T-helper 22 cell (primary cell): ENCODE measurements at regions not wholly inside any gene's neighbourhood (a gene's known extent, or its start where the extent isn't known, plus 50 kb on each side); places are given as distances from the start of the nearest gene placed in this dataset.

Experiments used
- DNase-seq: peaks from one replicate; pipeline ENCODE4 v3.0.0-alpha.2; 2020; ENCODE audit warnings: low read depth

DNA sequence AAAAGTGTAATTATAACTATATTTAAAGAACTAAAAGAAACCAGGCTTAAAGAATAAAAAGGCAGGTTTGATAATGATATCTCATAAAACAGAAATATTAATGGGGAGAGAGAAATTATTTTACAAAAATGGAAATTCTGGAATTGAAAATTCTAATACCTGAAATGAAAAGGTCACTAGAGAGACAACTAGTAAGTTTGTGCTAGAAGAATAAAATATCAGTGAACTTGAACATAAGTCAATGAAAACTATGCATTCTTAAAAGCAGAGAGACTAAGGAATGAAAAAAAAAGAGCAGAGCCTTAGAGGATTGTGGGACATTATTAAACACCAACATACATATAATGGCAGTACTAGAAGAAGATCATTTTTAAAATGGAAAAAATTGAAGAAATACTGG lies 1475.0 kb upstream of the ZEB2 start:
- DNase-seq: no peak

DNA sequence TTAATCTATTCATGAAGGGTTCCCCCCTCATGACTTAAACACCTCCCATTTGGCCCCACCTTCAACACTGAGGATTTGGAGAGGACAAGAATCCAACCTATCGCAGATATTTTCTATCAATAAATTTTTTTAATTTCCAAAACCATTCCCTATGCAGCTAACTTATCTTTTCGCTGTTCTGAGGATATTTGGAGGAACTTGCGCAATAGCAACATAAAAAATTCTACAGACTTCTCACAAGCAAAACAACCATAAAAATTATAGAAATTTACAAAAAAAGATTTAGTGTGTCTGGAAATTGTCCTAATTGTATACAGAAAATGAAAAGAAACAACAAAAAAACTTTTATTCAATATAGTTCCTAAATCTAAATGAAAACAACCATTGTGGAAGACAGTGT lies 1472.7 kb upstream of the ZEB2 start:
- DNase-seq: no peak

DNA sequence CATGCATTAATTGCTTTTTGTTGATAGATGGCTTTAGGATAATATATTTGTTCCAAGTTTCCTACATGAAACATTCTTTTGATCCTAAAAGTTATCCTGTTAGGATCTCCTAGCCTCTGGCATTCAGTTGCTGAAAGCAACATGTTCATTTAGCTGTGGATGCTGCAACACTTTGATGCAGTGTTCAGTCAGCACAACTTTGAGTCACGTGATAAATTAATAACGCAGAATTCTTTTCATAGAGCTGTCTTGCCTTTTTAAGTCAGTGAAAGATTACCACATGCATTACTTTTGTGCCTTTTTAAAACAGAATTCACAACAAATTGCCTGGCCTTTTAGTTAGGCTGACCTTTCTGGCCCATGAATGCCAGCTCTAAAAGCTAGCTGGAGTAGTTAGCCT lies 1467.9 kb upstream of the ZEB2 start:
- no peak for DNase-seq

DNA sequence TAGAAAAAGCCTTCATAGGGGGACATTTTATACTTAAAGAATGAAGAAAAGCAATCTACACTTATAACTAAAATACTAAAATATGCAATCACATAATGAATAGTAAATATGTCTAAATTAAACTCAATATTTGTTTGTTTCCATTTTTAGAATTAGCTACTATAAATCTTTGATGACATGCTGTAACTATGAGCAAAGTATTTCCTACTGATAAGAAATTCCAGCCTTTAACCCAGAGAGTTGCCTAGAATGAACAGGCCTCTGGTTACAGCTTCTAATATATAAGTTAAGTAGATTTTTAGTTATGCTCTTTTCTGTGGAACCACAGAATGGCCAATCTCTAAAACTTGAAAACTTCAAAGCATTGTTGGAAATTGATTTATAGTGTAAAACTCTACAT lies 1465.6 kb upstream of the ZEB2 start:
- DNase-seq: no peak

DNA sequence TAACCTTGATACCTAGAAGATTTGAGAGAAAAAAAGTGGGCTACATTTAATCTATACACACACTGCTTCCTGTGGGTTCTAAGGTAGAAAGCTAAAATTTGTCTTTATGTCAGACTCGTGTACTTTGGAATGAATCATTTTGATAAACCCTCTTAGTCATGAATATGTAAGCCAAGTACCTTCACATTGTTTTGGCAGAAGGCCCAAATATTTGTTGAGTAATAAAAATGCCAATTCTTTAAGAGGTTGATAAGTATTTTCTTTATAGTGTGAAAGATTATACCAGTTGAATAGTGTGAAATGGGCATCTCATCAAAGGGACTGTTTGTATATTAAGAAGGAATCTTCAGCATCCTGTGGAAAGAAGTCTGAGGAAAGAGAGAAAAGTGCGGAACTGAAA lies 1464.7 kb upstream of the ZEB2 start:
- DNase-seq: no peak

DNA sequence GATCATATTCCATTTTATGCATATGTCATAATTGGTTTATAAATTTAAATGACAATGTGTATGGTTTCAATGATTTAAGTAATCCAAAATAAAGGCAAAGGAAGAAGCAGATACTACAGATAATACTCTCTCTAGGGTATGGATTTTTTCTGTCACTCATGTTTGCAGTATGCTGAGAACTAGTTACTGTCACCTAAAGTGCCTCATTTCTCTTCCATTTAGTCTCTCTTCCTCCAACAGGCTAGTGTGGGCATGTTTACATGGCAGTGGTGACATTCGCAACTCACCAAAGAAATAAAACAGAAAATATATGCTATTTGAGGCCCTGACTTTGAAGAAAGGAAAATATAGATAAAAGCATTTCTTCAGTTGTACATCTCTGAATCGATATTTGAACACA lies 1460.4 kb upstream of the ZEB2 start:
- no peak for DNase-seq

DNA sequence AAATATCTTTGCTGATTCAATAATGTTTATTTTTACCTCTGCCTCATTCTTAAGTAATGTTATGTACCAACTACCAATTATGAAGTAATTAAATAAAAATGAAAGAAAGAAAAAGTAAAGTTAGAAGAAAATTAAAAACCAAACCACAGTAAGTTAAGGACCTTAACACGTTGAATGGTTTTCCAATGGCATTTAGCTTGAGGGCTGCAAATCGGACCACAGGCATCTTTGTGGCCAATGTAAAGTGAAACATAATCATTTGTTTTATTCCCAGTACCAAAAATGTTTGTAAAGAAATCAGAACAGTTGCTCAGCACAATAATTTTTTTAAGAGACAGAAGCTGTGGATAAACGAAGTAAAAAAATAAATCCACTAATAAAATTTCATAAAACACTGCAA lies 1455.5 kb upstream of the ZEB2 start:
- no peak for DNase-seq

DNA sequence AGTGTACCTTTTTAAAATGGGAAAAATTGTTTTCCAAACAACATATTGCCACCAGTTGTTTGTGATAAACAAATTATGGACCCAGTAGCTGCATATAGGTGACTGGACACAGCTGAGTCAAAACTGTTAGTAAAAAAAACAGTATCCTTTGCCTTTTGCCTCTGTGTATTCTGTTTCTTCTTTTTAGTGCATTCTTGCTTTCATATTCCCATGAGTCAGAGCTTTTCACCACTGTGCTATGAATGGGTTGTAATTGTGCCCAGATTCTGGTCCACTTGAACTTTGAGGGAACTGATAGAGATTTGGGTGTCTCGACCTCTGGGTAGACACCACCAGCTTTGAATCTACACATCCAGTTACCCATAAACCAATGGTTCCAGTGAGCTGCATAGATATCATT lies 1441.9 kb upstream of the ZEB2 start:
- DNase-seq: no peak

DNA sequence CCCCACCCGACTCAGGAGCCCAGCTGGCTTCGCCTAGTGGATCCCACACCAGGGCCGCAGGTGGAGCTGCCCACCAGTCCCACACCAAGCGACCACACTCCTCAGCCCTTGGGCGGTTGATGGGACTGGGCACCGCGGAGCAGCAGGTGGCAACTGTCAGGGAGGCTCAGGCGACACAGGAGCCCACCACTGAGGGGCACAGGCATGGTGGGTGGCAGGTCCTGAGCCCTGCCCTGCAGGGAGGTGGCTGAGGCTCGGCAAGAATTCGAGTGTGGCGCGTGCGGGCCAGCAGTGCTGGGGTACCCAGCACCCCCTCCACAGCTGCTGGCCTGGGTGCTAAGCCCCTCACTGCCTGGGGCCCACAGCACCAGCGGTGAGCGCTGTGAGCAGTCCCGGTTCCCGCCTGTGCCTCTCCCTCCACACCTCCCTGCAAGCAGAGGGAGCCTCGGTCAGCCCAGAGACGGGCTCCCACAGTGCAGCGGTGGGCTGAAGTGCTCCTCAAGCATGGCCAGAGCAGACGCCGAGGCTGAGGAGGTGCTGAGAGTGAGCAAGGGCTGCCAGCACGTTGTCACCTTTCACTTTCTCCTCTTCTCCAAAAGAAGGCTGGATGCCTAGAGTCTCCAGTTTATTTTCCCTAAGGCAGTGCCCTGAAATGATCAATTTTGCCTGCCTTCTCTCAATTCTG lies 1440.7 kb upstream of the ZEB2 start:
- DNase-seq: no peak

DNA sequence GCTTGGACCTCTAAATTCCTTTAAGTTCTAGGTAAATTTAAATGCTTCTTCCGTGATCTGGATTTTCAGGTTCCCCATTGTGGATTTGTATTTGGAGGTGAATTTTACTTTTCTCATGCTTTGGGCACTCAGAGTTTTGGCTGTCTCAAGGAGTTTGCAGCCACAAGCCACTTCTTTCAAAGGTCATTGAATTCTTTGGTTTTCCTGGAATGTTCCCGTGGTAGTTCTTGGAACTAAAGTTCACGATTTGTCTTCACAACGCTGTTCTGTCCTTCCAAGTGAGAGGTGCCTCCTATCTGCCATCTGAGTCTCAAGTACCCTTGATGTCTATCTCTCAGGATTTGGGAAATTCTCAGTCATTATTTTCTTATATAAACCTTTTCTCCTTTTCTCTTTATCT lies 1438.7 kb upstream of the ZEB2 start:
- no peak for DNase-seq

DNA sequence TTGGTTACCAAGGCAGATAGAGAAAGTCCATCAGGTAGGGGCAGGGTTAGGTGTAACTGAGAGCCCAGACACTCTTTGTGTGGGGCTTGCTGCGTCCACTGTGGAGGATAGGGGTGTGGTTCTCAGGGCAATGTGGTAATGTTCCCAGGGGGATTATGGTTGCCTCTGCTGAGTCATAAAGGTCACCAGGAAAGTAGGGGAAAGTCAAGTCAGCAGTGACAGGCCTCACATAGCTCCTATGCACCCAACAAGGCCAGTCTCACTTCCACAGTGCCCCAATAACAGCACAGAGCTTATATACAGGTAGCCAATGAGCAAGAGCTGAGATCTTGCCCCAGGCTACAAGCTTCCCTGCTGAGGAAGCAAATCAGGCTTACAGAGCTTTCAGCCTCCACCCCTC lies 1438.0 kb upstream of the ZEB2 start:
- no peak for DNase-seq

DNA sequence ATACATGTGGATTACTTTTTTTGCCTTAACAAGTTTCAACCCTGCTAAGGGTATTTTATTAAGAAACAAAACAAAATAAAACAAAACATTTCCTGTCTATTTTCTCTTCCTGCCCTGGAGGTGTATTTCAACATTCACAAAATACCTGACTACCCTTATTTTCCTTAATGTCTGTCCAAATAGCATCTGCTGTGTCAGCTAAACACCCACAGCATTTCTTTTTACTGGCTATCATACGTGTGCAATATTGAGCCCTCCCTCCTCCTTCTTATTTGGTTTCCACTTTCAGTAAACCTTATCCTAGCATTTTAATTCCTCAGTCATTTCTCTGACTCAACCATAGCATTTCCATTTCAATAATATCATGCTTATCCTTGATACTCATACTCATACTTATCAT lies 1420.0 kb upstream of the ZEB2 start:
- DNase-seq: no peak

DNA sequence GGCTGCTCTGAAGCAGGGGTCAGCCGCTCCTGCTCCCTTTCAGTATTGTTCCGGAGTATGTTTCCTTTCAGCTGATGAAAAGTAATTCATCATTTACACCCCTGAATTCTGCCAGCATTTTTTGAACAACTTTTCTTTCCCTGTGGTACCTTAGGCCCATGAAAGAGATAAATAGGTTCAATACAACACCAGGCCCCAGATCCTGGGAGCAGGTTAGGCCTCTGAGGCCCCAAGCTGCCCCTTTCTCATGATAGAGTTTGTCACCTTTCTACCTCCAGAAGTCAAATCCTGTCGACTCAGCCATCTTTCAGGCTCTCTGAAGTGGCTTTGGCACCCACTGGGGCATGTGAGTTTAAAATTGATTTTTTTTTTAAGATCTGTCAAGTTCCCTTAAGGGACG lies 1415.1 kb upstream of the ZEB2 start:
- DNase-seq: no peak

DNA sequence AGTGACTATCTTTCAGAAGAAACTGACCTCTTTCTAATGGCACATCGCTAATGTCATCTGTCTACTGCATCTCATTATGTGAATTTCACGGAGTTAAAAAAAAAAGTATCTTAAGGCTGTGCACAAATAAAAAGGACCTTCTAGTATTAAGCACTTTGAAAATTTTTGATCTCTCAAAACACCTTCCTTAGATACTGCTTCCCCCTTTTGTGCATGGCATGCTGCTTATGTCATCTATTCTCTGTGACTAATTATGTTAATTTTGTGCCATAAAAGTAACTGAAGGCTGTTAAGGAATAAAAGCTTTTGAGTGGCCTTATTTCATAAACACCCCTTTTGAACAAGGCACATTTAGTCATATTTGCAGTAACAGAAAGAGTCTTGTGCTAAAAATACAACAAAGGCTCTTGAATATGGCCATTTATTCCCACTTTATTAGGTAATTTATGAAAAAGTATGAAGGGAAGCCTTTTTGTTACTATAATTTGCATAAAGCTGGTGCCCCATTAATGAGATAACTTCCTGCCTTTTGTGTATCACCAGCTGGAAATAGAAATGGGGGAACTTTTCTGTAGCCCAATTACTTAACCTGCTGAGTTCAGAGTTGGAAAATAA lies 1412.0 kb upstream of the ZEB2 start:
- no peak for DNase-seq

DNA sequence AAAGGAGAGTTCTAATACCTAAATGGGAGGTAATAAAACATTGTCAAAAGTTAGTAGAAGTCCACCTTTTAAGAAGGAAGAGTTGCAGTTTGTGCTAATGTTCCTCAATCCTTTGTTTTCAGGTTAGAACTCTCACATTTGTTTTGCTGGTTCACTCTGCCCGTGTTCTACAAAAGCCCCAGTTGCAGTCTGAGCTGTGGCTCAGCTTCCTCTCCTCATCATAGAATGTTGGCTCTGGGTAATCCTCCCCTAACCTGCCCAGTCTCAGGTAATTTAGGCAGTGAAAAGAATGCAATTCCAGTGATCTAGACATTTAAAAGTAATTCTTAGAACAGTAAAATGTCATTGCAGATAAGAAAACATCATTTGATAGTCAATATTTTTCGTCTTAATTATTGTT lies 1410.4 kb upstream of the ZEB2 start:
- no peak for DNase-seq

DNA sequence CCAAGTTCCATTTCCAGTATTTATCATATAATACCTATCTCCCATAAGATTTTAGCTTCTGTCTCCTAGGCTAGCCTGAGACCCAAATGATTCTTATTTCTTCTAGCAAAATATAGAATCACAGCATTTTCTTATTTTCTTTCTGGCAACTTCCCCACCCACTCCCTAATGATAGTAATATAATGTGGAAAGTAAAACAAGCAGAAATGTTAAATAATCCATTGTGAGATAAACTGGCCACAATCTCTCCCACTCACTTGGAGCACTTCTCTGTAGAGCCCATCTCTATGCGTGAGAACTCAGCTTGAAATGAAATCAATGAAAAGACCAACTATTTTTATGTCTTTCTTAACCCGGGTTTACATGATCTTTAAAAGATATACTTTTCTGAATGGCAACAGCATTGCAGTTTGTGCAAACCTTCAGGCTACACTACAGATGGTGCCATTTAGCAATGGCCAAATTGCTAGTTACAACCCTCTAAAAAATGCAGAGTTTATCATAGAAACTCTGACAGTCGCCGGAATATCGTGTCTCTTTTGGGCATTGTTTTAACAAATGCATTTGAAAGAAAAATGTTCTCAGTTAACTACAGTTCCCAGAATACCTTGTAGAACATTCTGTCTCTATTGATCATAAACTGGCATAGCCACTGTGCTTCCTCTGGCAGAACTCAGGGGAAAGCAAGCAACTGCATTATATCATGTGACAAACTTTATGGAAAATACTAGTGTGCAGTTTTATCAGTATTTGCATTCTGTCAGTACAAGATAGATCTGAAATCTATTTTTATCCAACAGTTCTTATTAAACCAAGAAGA lies 1407.4 kb upstream of the ZEB2 start:
- DNase-seq: no peak

DNA sequence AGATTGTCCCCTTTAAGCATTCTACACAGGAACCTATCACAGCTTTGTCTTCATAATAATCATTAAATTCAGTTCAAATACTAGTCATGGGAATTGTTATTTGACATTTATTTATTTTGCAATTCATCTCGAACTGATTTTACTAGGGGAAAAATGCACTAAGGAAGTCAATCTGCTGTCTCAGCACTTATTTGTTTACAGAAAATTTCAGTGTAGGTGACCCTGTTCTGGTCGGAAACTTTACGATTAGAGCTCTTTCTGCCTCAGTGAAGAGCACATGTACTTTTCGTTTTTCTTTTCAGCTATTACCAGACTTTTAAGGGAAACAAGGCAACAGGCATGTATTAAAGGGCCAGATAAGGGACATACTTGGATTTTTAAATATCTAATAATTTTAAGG lies 1405.7 kb upstream of the ZEB2 start:
- no peak for DNase-seq

DNA sequence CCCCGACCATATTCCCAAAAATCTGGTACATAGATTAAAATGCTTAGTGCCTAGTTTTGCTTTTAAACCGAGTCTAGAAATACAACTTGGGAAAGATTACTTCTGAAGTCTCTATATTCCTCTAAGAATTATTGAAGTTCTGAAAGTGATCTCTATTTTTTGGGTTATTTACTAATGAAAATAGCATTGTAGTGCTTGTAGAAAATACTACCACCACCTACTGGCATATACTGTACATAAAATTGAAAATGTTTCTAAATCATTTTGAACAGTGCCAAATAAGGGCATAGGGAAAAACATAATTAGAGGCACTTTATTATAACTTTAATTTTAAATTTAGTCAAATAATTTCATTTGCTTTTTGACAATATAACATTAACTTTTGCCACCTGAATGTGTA lies 1399.6 kb upstream of the ZEB2 start:
- no peak for DNase-seq

DNA sequence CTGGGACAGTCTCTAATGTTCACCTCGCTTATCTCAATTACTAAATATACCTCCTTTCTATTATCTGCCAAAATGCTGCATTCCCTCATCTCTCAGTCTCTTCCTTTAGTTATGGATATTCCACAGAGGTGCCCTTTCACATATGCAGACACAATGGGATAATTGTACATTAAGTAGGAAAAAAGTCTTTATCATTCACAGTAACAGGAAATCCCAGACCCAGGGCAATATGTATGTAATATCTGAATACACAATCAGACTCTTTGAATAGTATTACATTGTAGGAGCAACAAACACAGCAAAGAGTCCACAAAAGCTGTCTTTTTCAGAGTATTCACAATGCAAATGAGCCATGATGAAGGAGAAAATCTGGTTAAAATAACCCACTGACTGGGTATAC lies 1399.0 kb upstream of the ZEB2 start:
- no peak for DNase-seq

DNA sequence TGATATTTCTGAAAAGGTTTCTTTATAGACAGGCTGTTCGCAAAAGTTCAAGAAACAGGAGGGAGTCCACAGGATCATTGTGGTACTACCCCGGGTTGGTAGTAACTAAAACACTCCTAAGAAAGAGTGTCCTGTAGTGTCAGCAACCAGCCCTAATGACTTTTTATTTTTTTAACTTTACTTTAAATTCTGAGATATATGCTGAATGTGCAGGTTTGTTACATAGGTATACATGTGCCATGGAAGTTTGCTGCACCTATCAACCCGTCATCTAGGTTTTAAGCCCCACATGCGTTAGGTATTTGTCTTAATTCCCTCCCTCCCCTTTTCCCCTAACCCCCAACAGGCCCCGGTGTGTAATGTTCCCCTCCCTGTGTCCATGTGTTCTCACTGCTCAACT lies 1396.9 kb upstream of the ZEB2 start:
- no peak for DNase-seq

DNA sequence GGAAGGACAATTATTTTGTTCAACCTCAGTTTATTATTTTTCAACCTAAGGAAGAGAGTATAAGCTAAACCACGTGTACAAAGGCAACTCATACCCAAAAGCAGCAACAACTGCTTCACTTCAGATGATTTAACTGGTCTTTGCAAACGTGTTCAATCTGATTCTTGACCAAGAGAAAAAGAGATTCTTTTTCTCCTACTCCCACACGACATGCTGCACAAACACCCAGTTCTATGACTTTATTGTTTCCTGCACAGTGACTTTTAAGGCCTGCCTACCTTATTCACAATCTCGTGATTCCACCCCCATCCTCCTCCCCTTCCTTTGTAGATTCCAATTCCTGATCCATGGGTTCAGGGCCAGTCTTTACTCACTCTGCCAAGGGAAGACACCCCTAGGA lies 1394.8 kb upstream of the ZEB2 start:
- no peak for DNase-seq

DNA sequence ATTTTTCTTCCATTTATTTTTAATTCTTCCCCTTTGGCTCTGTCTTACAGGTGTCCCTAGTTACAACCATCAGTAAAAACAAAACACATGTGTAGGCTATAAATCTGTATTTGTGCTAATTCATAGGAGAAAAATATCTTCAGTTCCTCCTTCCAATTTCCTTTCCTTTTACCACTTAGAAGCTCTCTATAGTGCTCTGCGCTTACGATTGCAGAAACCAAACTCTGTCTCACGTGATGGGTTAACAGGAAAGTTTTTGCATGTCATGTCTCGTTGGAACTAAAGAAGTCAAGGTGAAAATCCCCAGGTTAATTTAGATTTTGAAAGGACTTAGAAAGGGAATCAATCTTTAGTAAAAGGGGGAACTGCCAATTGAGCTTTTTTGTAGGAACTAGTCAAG lies 1390.5 kb upstream of the ZEB2 start:
- no peak for DNase-seq

DNA sequence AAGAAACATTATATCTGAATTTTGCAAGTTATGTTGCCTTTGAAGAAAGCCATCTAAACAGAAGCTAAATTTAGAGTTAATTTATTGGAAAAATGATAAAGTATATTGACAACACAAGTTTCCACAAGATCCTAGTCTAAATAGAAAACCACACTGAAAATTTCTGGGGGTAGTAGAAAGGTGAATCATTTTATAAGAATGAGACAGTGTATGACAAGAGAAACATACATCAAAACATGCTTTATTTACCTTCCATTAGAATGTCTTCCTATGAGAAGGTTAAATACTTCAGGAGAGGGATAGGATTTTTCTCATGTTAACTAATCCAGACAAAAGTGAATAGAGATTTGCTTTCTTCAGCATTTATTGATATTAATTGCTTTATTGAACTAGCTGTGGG lies 1389.8 kb upstream of the ZEB2 start:
- DNase-seq: no peak
